CD4-positive, CD25-positive, alpha-beta regulatory T cell (primary cell): ENCODE measurements at regions not wholly inside any gene's neighbourhood (a gene's known extent, or its start where the extent isn't known, plus 50 kb on each side); places are given as distances from the start of the nearest gene placed in this dataset.

ENCODE experiments used
- ATAC-seq, 2 donors: fragments of 150-1000 bp; cut with Tn5 transposase; one replicate each; pipeline ENCODE4 v1.10.0; 2021; ENCODE audit warnings: low read depth in 2 of 2, moderate number of reproducible peaks in 2 of 2, moderate library complexity in 1 of 2
- DNase-seq, 3 donors: peaks; one replicate each; pipeline versions ENCODE4 v3.0.0 to v3.0.0-alpha.2; 2012 to 2022; ENCODE audit warnings: mixed read lengths in 1 of 3
- H3K27ac ChIP-seq: one replicate; pipeline ENCODE4 v1.7.0; 2013; ENCODE audit warnings: mild to moderate bottlenecking, low read length; ENCODE audit not compliant: insufficient read depth, poor library complexity, severe bottlenecking
- H3K27me3 ChIP-seq: one replicate; pipeline ENCODE4 v1.7.0; 2013; ENCODE audit warnings: low read length; ENCODE audit not compliant: control insufficient read depth, insufficient read depth
- H3K36me3 ChIP-seq: one replicate; pipeline ENCODE4 v1.7.0; 2013; ENCODE audit warnings: mild to moderate bottlenecking, low read length, moderate library complexity; ENCODE audit not compliant: control insufficient read depth, insufficient read depth
- H3K4me1 ChIP-seq: 2 replicates; pipeline ENCODE4 v1.7.0; 2013; ENCODE audit warnings: mild to moderate bottlenecking, low read length; ENCODE audit not compliant: insufficient read depth, control insufficient read depth, poor library complexity, severe bottlenecking
- H3K4me3 ChIP-seq: one replicate; pipeline ENCODE4 v1.7.0; 2013; ENCODE audit warnings: low read depth, mild to moderate bottlenecking, low read length, moderate library complexity
- H3K9me3 ChIP-seq, 2 experiments: 1 replicate in 1 of 2; 2 replicates in 1 of 2; pipeline ENCODE4 v1.7.0; 2013; ENCODE audit warnings: low read length in 2 of 2, mild to moderate bottlenecking in 1 of 2, moderate library complexity in 1 of 2; ENCODE audit not compliant: control insufficient read depth in 2 of 2
- H3K27ac Mint-ChIP-seq, 3 donors: one replicate each; pipeline ENCODE4 v1.8.0; 2020 to 2022; ENCODE audit warnings: mild to moderate bottlenecking in 3 of 3, mixed read lengths in 3 of 3, moderate library complexity in 2 of 3
- H3K27me3 Mint-ChIP-seq: one replicate; pipeline ENCODE4 v1.8.0; 2022; ENCODE audit warnings: mild to moderate bottlenecking, mixed read lengths
- H3K36me3 Mint-ChIP-seq: one replicate; pipeline ENCODE4 v1.8.0; 2020; ENCODE audit warnings: mixed read lengths
- H3K4me1 Mint-ChIP-seq, 4 donors: one replicate each; pipeline ENCODE4 v1.8.0; 2020 to 2022; ENCODE audit warnings: mixed read lengths in 4 of 4, mild to moderate bottlenecking in 1 of 4
- H3K4me3 Mint-ChIP-seq, 4 donors: one replicate each; pipeline ENCODE4 v1.8.0; 2020 to 2022; ENCODE audit warnings: mild to moderate bottlenecking in 4 of 4, mixed read lengths in 4 of 4, moderate library complexity in 3 of 4
- H3K9me3 Mint-ChIP-seq, 7 donors: one replicate each; pipeline ENCODE4 v1.8.0; 2020 to 2022; ENCODE audit warnings: mixed read lengths in 7 of 7, mild to moderate bottlenecking in 3 of 7, moderate library complexity in 2 of 7

GRCh38 chr12:114119316-114119715 lies 153.2 kb upstream of the RBM19 start:
- ATAC-seq, result no peak
- no peaks in the 10 kb centered on the region for H3K27me3 Mint-ChIP-seq

GRCh38 chr12:114096461-114096860 lies 130.3 kb upstream of the RBM19 start:
- Histone ChIP-seq H3K27me3 (no peaks in the 10 kb centered on the region), H3K27ac (no peak overlapping the region), H3K36me3 (no peaks in the 10 kb centered on the region), H3K9me3 (no peaks in the 10 kb centered on the region), H3K4me1 (no peaks in the 10 kb centered on the region), H3K4me3 (no peak overlapping the region)
- H3K4me1 Mint-ChIP-seq, result no peaks in the 10 kb centered on the region
- no peak overlapping the region for H3K4me3 Mint-ChIP-seq
- H3K27me3 Mint-ChIP-seq, result peaks cover 8% of the 10 kb centered on the region
- H3K27ac Mint-ChIP-seq, result no peak overlapping the region
- no peak for DNase-seq
- ATAC-seq, result no peak
- H3K36me3 Mint-ChIP-seq, result no peaks in the 10 kb centered on the region
- peaks cover 0 to 4% (median 2%) of the 10 kb centered on the region in 7 donors for H3K9me3 Mint-ChIP-seq

More at GRCh38 chr12:114119316-114119715, 153.2 kb upstream of the RBM19 start:
- H3K4me3 ChIP-seq, result no peak overlapping the region
- no peak overlapping the region for H3K27ac ChIP-seq
- H3K4me1 ChIP-seq, result no peaks in the 10 kb centered on the region
- H3K9me3 ChIP-seq, result no peaks in the 10 kb centered on the region
- Mint-ChIP-seq H3K4me3 (no peak overlapping the region), H3K9me3 (peaks cover 0 to 1% (median 0%) of the 10 kb centered on the region in 7 donors), H3K36me3 (no peaks in the 10 kb centered on the region), H3K4me1 (no peaks in the 10 kb centered on the region), H3K27ac (no peak overlapping the region)
- H3K27me3 ChIP-seq, result no peaks in the 10 kb centered on the region
- DNase-seq, result no peak
- no peaks in the 10 kb centered on the region for H3K36me3 ChIP-seq

- Histone ChIP-seq H3K36me3 (no peaks in the 10 kb centered on the region), H3K4me1 (no peaks in the 10 kb centered on the region), H3K27me3 (no peaks in the 10 kb centered on the region), H3K4me3 (no peak overlapping the region), H3K27ac (no peak overlapping the region), H3K9me3 (no peaks in the 10 kb centered on the region)
- Mint-ChIP-seq H3K27me3 (peaks cover 9% of the 10 kb centered on the region), H3K4me1 (no peaks in the 10 kb centered on the region), H3K4me3 (no peak overlapping the region), H3K36me3 (no peaks in the 10 kb centered on the region), H3K9me3 (peaks cover 0 to 5% (median 2%) of the 10 kb centered on the region in 7 donors), H3K27ac (no peak overlapping the region)
- ATAC-seq (no peak), DNase-seq (no peak)
Measured at GRCh38 chr12:114093520-114093919, 127.4 kb upstream of the RBM19 start.

GRCh38 chr12:114092981-114093380 lies 126.9 kb upstream of the RBM19 start:
- no peaks in the 10 kb centered on the region for H3K4me1 Mint-ChIP-seq
- no peak for ATAC-seq

GRCh38 chr12:114090211-114090610 lies 124.1 kb upstream of the RBM19 start:
- ATAC-seq (no peak), DNase-seq (no peak)
- Histone ChIP-seq H3K27ac (no peak overlapping the region), H3K36me3 (no peaks in the 10 kb centered on the region), H3K27me3 (no peaks in the 10 kb centered on the region), H3K4me3 (no peak overlapping the region), H3K4me1 (no peaks in the 10 kb centered on the region), H3K9me3 (no peaks in the 10 kb centered on the region)
- no peaks in the 10 kb centered on the region for H3K4me1 Mint-ChIP-seq
- H3K9me3 Mint-ChIP-seq, result peaks cover 0 to 5% (median 0%) of the 10 kb centered on the region in 7 donors
- H3K27me3 Mint-ChIP-seq, result peaks cover 13% of the 10 kb centered on the region
- H3K4me3 Mint-ChIP-seq, result no peak overlapping the region
- no peak overlapping the region for H3K27ac Mint-ChIP-seq
- no peaks in the 10 kb centered on the region for H3K36me3 Mint-ChIP-seq

More at GRCh38 chr12:114092981-114093380, 126.9 kb upstream of the RBM19 start:
- Mint-ChIP-seq H3K4me3 (no peak overlapping the region), H3K9me3 (peaks cover 0 to 5% (median 0%) of the 10 kb centered on the region in 7 donors), H3K27ac (no peak overlapping the region), H3K36me3 (no peaks in the 10 kb centered on the region), H3K27me3 (peaks cover 11% of the 10 kb centered on the region)
- Histone ChIP-seq H3K9me3 (no peaks in the 10 kb centered on the region), H3K36me3 (no peaks in the 10 kb centered on the region), H3K27ac (no peak overlapping the region), H3K4me3 (no peak overlapping the region), H3K4me1 (no peaks in the 10 kb centered on the region), H3K27me3 (no peaks in the 10 kb centered on the region)
- DNase-seq, result no peak

GRCh38 chr12:114073076-114073475 lies 107.0 kb upstream of the RBM19 start:
- H3K36me3 Mint-ChIP-seq, result no peaks in the 10 kb centered on the region
- no peak for ATAC-seq

GRCh38 chr12:114069507-114069906 lies 103.4 kb upstream of the RBM19 start:
- Histone ChIP-seq H3K9me3 (no peaks in the 10 kb centered on the region), H3K36me3 (no peaks in the 10 kb centered on the region), H3K4me1 (no peaks in the 10 kb centered on the region), H3K4me3 (no peak overlapping the region), H3K27ac (no peak overlapping the region), H3K27me3 (no peaks in the 10 kb centered on the region)
- Mint-ChIP-seq H3K9me3 (peaks cover 0 to 2% (median 0%) of the 10 kb centered on the region in 7 donors), H3K4me3 (no peak overlapping the region), H3K27me3 (peaks cover 14% of the 10 kb centered on the region), H3K27ac (no peak overlapping the region), H3K4me1 (no peaks in the 10 kb centered on the region), H3K36me3 (no peaks in the 10 kb centered on the region)
- no peak for ATAC-seq
- no peak for DNase-seq

More at GRCh38 chr12:114073076-114073475, 107.0 kb upstream of the RBM19 start:
- Mint-ChIP-seq H3K9me3 (peaks cover 0 to 2% (median 0%) of the 10 kb centered on the region in 7 donors), H3K4me1 (no peaks in the 10 kb centered on the region), H3K27me3 (peaks cover 9% of the 10 kb centered on the region), H3K4me3 (no peak overlapping the region), H3K27ac (no peak overlapping the region)
- Histone ChIP-seq H3K36me3 (no peaks in the 10 kb centered on the region), H3K4me1 (no peaks in the 10 kb centered on the region), H3K4me3 (no peak overlapping the region), H3K9me3 (no peaks in the 10 kb centered on the region), H3K27me3 (no peaks in the 10 kb centered on the region), H3K27ac (no peak overlapping the region)
- no peak for DNase-seq

GRCh38 chr12:114064497-114064896 lies 98.4 kb upstream of the RBM19 start:
- H3K9me3 Mint-ChIP-seq, result peaks cover 0 to 2% (median 0%) of the 10 kb centered on the region in 7 donors

More at GRCh38 chr12:114064497-114064896, 98.4 kb upstream of the RBM19 start:
- no peaks in the 10 kb centered on the region for H3K36me3 Mint-ChIP-seq
- H3K27me3 Mint-ChIP-seq, result peaks cover 12% of the 10 kb centered on the region
- no peaks in the 10 kb centered on the region for H3K4me1 Mint-ChIP-seq
- H3K9me3 ChIP-seq, result peaks cover 0 to 5% of the 10 kb centered on the region in 2 experiments
- no peaks in the 10 kb centered on the region for H3K4me1 ChIP-seq
- H3K27ac ChIP-seq, result no peak overlapping the region
- no peaks in the 10 kb centered on the region for H3K27me3 ChIP-seq
- no peak overlapping the region for H3K4me3 Mint-ChIP-seq
- H3K36me3 ChIP-seq, result no peaks in the 10 kb centered on the region
- no peak overlapping the region for H3K4me3 ChIP-seq
- DNase-seq (no peak), ATAC-seq (no peak)
- no peak overlapping the region for H3K27ac Mint-ChIP-seq
